BJ (cell line): ENCODE measurements at regions not wholly inside any gene's neighbourhood (a gene's known extent, or its start where the extent isn't known, plus 50 kb on each side); places are given as distances from the start of the nearest gene placed in this dataset.

Source experiments
- CTCF ChIA-PET: fragments of 350-600 bp; formaldehyde crosslinking; extraction: SDS; loops from one replicate; lab custom pipeline; 2021; ENCODE audit warnings: antibody characterized with exemption, inconsistent platforms; lab: Yijun Ruan, JAX
- POLR2A ChIA-PET: fragments of 300-600 bp; sonication (Branson Sonifier 250); formaldehyde crosslinking; extraction: SDS; loops from one replicate; lab custom pipeline; 2021; ENCODE audit warnings: antibody characterized with exemption; lab: Charles Lee
- DNase-seq: peaks from one replicate; pipeline ENCODE4 v3.0.0-alpha.2; 2011; ENCODE audit warnings: low read depth
- H3K27me3 ChIP-seq: 2 replicates; pipeline ENCODE4 v1.6.0; 2011; ENCODE audit warnings: low read length; ENCODE audit not compliant: control insufficient read depth, insufficient read depth
- H3K36me3 ChIP-seq: 2 replicates; pipeline ENCODE4 v1.5.1; 2011; ENCODE audit warnings: low read length; ENCODE audit not compliant: control insufficient read depth, insufficient read depth
- H3K4me3 ChIP-seq: 2 replicates; pipeline ENCODE4 v1.5.1; 2011; ENCODE audit warnings: low read depth, mild to moderate bottlenecking, control low read depth, low read length
- TF ChIP-seq, protein P1 (sequence below): IDR thresholded peaks from 2 replicates; pipeline ENCODE4 v1.5.1; 2011; ENCODE audit warnings: low read depth, mild to moderate bottlenecking, control low read depth, inconsistent platforms, low read length, moderate library complexity; ENCODE audit not compliant: insufficient read depth

DNA sequence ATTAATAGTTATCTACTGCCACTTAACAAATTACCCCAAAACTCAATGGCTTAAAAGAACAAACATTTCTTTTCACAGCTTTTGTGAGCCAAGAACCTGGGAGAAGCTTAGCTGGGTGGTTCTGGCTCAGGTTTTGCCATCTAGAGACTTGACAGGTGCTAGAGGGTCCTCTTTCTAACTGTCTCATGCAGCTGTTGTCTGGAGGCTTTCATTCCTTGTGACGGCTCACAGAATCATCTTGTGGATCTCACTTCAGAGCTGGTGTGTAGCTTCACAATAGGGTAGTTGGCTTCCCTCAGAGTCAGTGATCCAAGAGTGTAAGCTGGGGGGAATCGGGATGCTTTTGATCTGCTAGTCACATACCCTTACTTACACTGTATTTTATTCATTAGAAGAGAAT lies 81.2 kb upstream of the APC start:
- TF ChIP-seq, protein P1, sequence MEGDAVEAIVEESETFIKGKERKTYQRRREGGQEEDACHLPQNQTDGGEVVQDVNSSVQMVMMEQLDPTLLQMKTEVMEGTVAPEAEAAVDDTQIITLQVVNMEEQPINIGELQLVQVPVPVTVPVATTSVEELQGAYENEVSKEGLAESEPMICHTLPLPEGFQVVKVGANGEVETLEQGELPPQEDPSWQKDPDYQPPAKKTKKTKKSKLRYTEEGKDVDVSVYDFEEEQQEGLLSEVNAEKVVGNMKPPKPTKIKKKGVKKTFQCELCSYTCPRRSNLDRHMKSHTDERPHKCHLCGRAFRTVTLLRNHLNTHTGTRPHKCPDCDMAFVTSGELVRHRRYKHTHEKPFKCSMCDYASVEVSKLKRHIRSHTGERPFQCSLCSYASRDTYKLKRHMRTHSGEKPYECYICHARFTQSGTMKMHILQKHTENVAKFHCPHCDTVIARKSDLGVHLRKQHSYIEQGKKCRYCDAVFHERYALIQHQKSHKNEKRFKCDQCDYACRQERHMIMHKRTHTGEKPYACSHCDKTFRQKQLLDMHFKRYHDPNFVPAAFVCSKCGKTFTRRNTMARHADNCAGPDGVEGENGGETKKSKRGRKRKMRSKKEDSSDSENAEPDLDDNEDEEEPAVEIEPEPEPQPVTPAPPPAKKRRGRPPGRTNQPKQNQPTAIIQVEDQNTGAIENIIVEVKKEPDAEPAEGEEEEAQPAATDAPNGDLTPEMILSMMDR, result no peak

GRCh38 chr5:112657804-112658203 lies 79.9 kb upstream of the APC start:
- Histone ChIP-seq H3K36me3 (no peaks in the 10 kb centered on the region), H3K4me3 (no peak overlapping the region), H3K27me3 (0 out of 2 replicates have a peak, but pooled peaks cover 1% of the 10 kb centered on the region)
- DNase-seq, result no peak
- TF ChIP-seq, protein P1, result no peak
- POLR2A ChIA-PET, result no interaction called here
- CTCF ChIA-PET, result no interaction called here

More for the DNA sequence above, 81.2 kb upstream of the APC start:
- Histone ChIP-seq H3K27me3 (0 out of 2 replicates have a peak, but pooled peaks cover 1% of the 10 kb centered on the region), H3K4me3 (no peak overlapping the region), H3K36me3 (no peaks in the 10 kb centered on the region)
- ChIA-PET CTCF (no interaction called here), POLR2A (no interaction called here)
- no peak for DNase-seq

DNA sequence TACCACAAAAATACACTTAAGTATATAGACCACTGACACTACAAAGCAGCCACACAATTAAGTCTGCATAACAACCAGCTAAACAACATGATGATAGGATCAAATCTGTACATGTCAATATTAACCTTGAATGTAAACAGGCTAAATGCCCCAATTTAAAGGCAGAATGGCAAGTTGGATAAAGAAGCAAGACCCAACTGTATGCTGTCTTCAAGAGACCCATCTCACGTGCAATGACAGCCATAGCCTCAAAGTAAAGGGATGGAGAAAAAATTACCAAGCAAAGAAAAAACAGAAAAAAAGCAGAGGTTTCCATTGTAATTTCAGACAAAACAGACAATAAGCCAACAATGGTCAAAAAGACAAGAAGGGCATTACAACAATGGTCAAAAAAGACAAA lies 77.3 kb upstream of the APC start:
- Histone ChIP-seq H3K4me3 (no peak overlapping the region), H3K36me3 (no peaks in the 10 kb centered on the region), H3K27me3 (0 out of 2 replicates have a peak, but pooled peaks cover 1% of the 10 kb centered on the region)
- no peak for DNase-seq
- POLR2A ChIA-PET, result no interaction called here
- TF ChIP-seq, protein P1, result no peak
- CTCF ChIA-PET, result interaction anchor here (0.5 to 1.1 kb wide), 2 partner anchors 95 to 98 kb away, joined by 4 read pairs; no protein-coding TSS in a partner anchor

DNA sequence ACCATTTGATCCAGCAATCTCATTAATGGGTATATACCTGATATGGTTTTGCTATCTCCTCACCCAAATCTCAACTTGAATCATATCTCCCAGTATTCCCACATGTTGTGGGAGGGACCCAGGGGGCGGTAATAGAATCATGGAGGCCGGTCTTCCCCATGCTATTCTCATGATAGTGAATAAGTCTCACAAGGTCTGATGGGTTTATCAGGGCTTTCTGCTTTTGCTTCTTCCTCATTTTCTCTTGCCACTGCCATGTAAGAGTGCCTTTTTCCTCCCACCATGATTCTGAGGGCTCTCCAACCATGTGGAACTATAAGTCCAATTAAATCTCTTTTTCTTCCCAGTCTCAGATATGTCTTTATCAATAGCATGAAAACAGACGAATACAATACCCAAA lies 74.5 kb upstream of the APC start:
- TF ChIP-seq, protein P1, result no peak
- H3K4me3 ChIP-seq, result no peak overlapping the region
- POLR2A ChIA-PET, result no interaction called here
- no peaks in the 10 kb centered on the region for H3K36me3 ChIP-seq
- no peak for DNase-seq
- CTCF ChIA-PET, result no interaction called here
- no peaks in the 10 kb centered on the region for H3K27me3 ChIP-seq

DNA sequence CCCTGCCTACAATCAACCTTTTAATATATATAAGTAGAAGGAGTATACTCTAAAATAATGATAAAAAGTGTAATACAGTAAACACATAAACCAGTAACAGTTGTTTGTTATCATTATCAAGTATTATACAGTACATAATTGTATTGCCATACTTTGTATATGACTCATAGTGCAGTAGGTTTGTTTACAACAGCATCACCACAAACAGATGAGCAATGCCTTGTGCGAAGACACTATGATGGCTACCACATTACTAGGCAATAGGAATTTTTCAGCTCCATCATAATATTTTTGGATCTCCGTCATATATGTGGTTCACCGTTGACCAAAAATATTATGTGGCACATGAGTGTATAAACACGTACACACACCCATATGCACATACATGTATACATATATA lies 69.7 kb upstream of the APC start:
- DNase-seq, result no peak
- Histone ChIP-seq H3K4me3 (no peak overlapping the region), H3K36me3 (no peaks in the 10 kb centered on the region), H3K27me3 (no peaks in the 10 kb centered on the region)
- CTCF ChIA-PET, result no interaction called here
- TF ChIP-seq, protein P1, result no peak
- POLR2A ChIA-PET, result no interaction called here
